ENCODE measurements at regions not wholly inside any gene's neighbourhood (a gene's known extent, or its start where the extent isn't known, plus 50 kb on each side); places are given as distances from the start of the nearest gene placed in this dataset.

DNA sequence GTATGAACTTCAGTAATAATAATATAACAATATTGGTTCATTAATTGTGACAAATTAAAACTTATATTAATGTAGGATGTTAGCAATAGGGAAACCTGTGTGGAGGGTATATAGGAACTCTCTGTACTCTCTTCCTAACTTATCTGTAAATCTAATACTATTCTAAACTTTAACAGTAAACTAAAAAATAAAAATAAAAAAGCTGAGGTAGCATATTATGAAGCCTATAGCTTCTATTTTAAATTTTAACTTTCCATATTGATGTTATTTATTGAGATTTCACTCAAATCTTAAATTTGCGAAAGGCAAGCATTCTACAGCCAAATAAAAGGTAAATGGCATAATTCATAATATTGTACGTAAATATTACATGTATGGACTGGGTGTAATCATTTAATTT lies 326.4 kb downstream of the MEI4 start:
- Histone ChIP-seq H3K79me2 (ENCODE audit: insufficient read depth, low read length) (no peaks in the 10 kb centered on the region), H3K9me2 (ENCODE audit: insufficient read depth) (no peaks in the 10 kb centered on the region), H3K27ac (ENCODE audit: low read depth, low read length) (no peak overlapping the region), H3K36me3 (ENCODE audit: control insufficient read depth in 1 of 2, insufficient read depth in 2 of 2, low read length in 2 of 2) (no peaks in the 10 kb centered on the region), H4K20me1 (ENCODE audit: insufficient read depth) (no peaks in the 10 kb centered on the region), H3K4me3 (replicated peaks in 1 of 2; ENCODE audit: low read depth in 1 of 2, low read length in 2 of 2) (no peak overlapping the region), H3K4me2 (ENCODE audit: low read length) (no peak overlapping the region), H2AFZ (ENCODE audit: low read depth, low read length, poor library complexity, severe bottlenecking) (no peak overlapping the region), H3K4me1 (ENCODE audit: control insufficient read depth in 1 of 2, insufficient read depth in 2 of 2, low read length in 2 of 2) (no peaks in the 10 kb centered on the region), H3K9ac (ENCODE audit: low read length) (no peak overlapping the region), H3K27me3 (ENCODE audit: insufficient read depth, low read length) (no peaks in the 10 kb centered on the region), H3K9me3 (ENCODE audit: control insufficient read depth in 1 of 2, insufficient read depth in 1 of 2, low read depth in 1 of 2, low read length in 2 of 2) (no peaks in the 10 kb centered on the region)
- CTCF ChIA-PET = no interaction called here
- TF ChIP-seq SRF (IDR thresholded peaks at IDR 0.05; ENCODE audit: low read depth) = no peak
- TF ChIP-seq YY1 (IDR thresholded peaks at IDR 0.05; ENCODE audit: extremely low read depth, insufficient replicate concordance, low read depth, low read length) = no peak
- TF ChIP-seq ZFX (IDR thresholded peaks at IDR 0.05) = no peak
- no peak for TF ChIP-seq ELF1 (IDR thresholded peaks at IDR 0.05; ENCODE audit: borderline replicate concordance, low read depth)
- TF ChIP-seq, protein P1, sequence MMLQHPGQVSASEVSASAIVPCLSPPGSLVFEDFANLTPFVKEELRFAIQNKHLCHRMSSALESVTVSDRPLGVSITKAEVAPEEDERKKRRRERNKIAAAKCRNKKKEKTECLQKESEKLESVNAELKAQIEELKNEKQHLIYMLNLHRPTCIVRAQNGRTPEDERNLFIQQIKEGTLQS (IDR thresholded peaks at IDR 0.05) = no peak
- TF ChIP-seq EZH2phosphoT487 (IDR thresholded peaks at IDR 0.05; ENCODE audit: borderline replicate concordance) = no peak
- TF ChIP-seq CBX3 (IDR thresholded peaks at IDR 0.05; ENCODE audit: low read depth) = no peak
- TF ChIP-seq, protein P2, sequence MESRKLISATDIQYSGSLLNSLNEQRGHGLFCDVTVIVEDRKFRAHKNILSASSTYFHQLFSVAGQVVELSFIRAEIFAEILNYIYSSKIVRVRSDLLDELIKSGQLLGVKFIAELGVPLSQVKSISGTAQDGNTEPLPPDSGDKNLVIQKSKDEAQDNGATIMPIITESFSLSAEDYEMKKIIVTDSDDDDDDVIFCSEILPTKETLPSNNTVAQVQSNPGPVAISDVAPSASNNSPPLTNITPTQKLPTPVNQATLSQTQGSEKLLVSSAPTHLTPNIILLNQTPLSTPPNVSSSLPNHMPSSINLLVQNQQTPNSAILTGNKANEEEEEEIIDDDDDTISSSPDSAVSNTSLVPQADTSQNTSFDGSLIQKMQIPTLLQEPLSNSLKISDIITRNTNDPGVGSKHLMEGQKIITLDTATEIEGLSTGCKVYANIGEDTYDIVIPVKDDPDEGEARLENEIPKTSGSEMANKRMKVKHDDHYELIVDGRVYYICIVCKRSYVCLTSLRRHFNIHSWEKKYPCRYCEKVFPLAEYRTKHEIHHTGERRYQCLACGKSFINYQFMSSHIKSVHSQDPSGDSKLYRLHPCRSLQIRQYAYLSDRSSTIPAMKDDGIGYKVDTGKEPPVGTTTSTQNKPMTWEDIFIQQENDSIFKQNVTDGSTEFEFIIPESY (IDR thresholded peaks at IDR 0.05; ENCODE audit: extremely low read depth, insufficient replicate concordance, low read length) = no peak
- no peak for TF ChIP-seq POLR2A (IDR thresholded peaks at IDR 0.05; ENCODE audit: borderline replicate concordance, extremely low read depth, insufficient read depth, insufficient read length)
- TF ChIP-seq TCF7L2 (IDR thresholded peaks at IDR 0.05; ENCODE audit: borderline replicate concordance, extremely low read depth, insufficient read depth, insufficient read length) = no peak
- no peak for TF ChIP-seq RAD21 (IDR thresholded peaks at IDR 0.05; ENCODE audit: low read depth)
- TF ChIP-seq ZNF274 (IDR thresholded peaks at IDR 0.05; ENCODE audit: low read depth, low read length) = no peak
- TF ChIP-seq, protein P3, sequence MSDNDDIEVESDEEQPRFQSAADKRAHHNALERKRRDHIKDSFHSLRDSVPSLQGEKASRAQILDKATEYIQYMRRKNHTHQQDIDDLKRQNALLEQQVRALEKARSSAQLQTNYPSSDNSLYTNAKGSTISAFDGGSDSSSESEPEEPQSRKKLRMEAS (IDR thresholded peaks at IDR 0.05) = no peak
- no peak for TF ChIP-seq EZH2 (IDR thresholded peaks at IDR 0.05)
- intact Hi-C loops (cut with micrococcal nuclease) = no loop called here
- RAD21 ChIA-PET (ENCODE audit: low non-redundant PET in 1 of 2, low total read pairs in 2 of 2, uncharacterized antibody in 2 of 2, unreplicated experiment in 2 of 2) = no interaction called here
- DNase-seq (ENCODE audit: low read depth, low spot score) = no peak
- ATAC-seq = no peak
- BruUV-seq (replicated peaks) = no TSS peak
- POLR2A ChIA-PET = no interaction called here
